ENCODE measurements at regions not wholly inside any gene's neighbourhood (a gene's known extent, or its start where the extent isn't known, plus 50 kb on each side); places are given as distances from the start of the nearest gene placed in this dataset.

GRCh38 chr7:41792120-41792519 is 89.2 kb upstream of the INHBA start:
- TF ChIP-seq CTCF (IDR thresholded peaks at IDR 0.05; ENCODE audit: unreplicated experiment in 3 of 3) = no peak
- Mint-ChIP-seq H3K27ac (no peak overlapping the region), H3K9me3 (no peaks in the 10 kb centered on the region), H3K27me3 (ENCODE audit: low read depth) (peaks cover 4% of the 10 kb centered on the region), H3K4me1 (peaks cover 28% of the 10 kb centered on the region), H3K4me3 (no peak overlapping the region), H3K36me3 (ENCODE audit: low read depth) (no peaks in the 10 kb centered on the region)

- Mint-ChIP-seq H3K9me3 (no peaks in the 10 kb centered on the region), H3K36me3 (ENCODE audit: low read depth) (no peaks in the 10 kb centered on the region), H3K27me3 (ENCODE audit: low read depth) (peaks cover 3% of the 10 kb centered on the region), H3K4me1 (peaks cover 17% of the 10 kb centered on the region), H3K27ac (peak overlapping the region in 2 of 3 experiments; percentile 13 to 49), H3K4me3 (no peak overlapping the region)
- TF ChIP-seq CTCF (IDR thresholded peaks at IDR 0.05; ENCODE audit: unreplicated experiment in 3 of 3) = no peak
These were observed 85.7 kb upstream of the INHBA start for GRCh38 chr7:41788556-41788955.

GRCh38 chr7:41787651-41788350 is 84.9 kb upstream of the INHBA start:
- TF ChIP-seq CTCF (IDR thresholded peaks at IDR 0.05; ENCODE audit: unreplicated experiment in 3 of 3) = no peak
- Mint-ChIP-seq H3K9me3 (no peaks in the 10 kb centered on the region), H3K27me3 (ENCODE audit: low read depth) (peaks cover 3% of the 10 kb centered on the region), H3K4me1 (peaks cover 24% of the 10 kb centered on the region), H3K27ac (peak overlapping the region in 2 of 3 experiments; percentile 13 to 49), H3K36me3 (ENCODE audit: low read depth) (no peaks in the 10 kb centered on the region), H3K4me3 (no peak overlapping the region)

GRCh38 chr7:41786944-41787343 is 84.1 kb upstream of the INHBA start:
- Mint-ChIP-seq H3K27ac (peak overlapping the region in 2 of 3 experiments; percentile 13 to 22), H3K4me3 (no peak overlapping the region), H3K36me3 (ENCODE audit: low read depth) (no peaks in the 10 kb centered on the region), H3K9me3 (no peaks in the 10 kb centered on the region), H3K27me3 (ENCODE audit: low read depth) (peaks cover 2% of the 10 kb centered on the region), H3K4me1 (peaks cover 24% of the 10 kb centered on the region)
- TF ChIP-seq CTCF (IDR thresholded peaks at IDR 0.05; ENCODE audit: unreplicated experiment in 3 of 3) = no peak

- Mint-ChIP-seq H3K27me3 (ENCODE audit: low read depth) (no peaks in the 10 kb centered on the region), H3K4me3 (no peak overlapping the region), H3K4me1 (peaks cover 24% of the 10 kb centered on the region), H3K27ac (peak overlapping the region in 2 of 3 experiments; percentile 13 to 22), H3K9me3 (no peaks in the 10 kb centered on the region), H3K36me3 (ENCODE audit: low read depth) (no peaks in the 10 kb centered on the region)
- TF ChIP-seq CTCF (IDR thresholded peaks at IDR 0.05; ENCODE audit: unreplicated experiment in 3 of 3) = no peak
These were observed 83.5 kb upstream of the INHBA start for GRCh38 chr7:41786404-41786803.

- no peaks in the 10 kb centered on the region for H3K36me3 Mint-ChIP-seq (ENCODE audit: low read depth)
- peak overlapping the region in 2 of 3 experiments; percentile 34 to 58 for H3K27ac Mint-ChIP-seq
- no peaks in the 10 kb centered on the region for H3K9me3 Mint-ChIP-seq
- H3K27me3 Mint-ChIP-seq (ENCODE audit: low read depth) = no peaks in the 10 kb centered on the region
- no peak for TF ChIP-seq CTCF (IDR thresholded peaks at IDR 0.05; ENCODE audit: unreplicated experiment in 3 of 3)
- peaks cover 24% of the 10 kb centered on the region for H3K4me1 Mint-ChIP-seq
- no peak overlapping the region for H3K4me3 Mint-ChIP-seq
These were observed 83.0 kb upstream of the INHBA start for GRCh38 chr7:41785840-41786239.
